ENCODE measurements at regions not wholly inside any gene's neighbourhood (a gene's known extent, or its start where the extent isn't known, plus 50 kb on each side); places are given as distances from the start of the nearest gene placed in this dataset.

DNA sequence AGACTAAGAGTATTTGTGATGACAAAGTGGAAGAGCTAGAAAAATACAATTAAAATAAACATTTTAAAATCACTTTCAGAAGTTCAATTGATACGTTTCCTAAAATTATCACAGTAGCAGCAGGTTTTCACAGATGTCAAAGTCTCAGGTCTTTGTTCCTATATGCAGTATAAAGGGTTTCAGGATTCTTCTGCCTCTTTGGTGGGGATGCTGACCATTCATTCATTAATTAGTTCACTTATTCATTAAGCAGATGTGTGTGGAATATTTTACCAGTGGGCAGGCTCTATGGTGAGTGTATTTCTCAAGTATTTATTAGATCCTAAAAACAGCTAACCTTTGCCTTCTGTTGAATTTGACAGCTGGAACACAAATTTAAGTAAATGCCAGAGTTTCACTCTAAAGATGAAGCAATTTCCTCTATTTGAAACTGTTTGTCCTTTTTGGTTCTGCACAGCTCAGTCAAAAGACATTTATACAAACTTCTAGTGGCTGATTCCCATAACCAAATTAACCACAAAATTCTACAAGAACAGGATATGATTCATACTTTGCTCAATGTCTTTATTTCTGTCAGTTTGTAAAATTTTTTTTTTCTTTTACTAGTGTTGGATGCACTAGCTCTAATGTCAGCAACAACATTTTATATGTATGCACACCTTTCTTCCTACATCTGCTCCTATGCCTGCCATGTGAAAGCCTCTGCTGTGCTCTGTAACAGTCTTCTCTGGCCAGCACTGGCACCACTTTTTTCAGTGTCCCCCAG lies 75.9 kb upstream of the PRR16 start:
- TF ChIP-seq SETDB1 (IDR thresholded peaks at IDR 0.05; ENCODE audit: low read length) (no peak), FOXK1 (CRISPR knock-in tag; IDR thresholded peaks at IDR 0.05; ENCODE audit: borderline replicate concordance) (no peak), ZNF586 (CRISPR knock-in tag; conservative IDR thresholded peaks at IDR 0.05) (no peak), JUND (IDR thresholded peaks at IDR 0.05; ENCODE audit: borderline replicate concordance, low read depth, low read length) (no peak), JUND (tag; IDR thresholded peaks at IDR 0.05; ENCODE audit: borderline replicate concordance, low read depth, low read length) (no peak), NR1H2 (CRISPR knock-in tag; IDR thresholded peaks at IDR 0.05) (no peak), SNIP1 (IDR thresholded peaks at IDR 0.05; ENCODE audit: low read depth) (no peak)
- TF ChIP-seq, protein P1, sequence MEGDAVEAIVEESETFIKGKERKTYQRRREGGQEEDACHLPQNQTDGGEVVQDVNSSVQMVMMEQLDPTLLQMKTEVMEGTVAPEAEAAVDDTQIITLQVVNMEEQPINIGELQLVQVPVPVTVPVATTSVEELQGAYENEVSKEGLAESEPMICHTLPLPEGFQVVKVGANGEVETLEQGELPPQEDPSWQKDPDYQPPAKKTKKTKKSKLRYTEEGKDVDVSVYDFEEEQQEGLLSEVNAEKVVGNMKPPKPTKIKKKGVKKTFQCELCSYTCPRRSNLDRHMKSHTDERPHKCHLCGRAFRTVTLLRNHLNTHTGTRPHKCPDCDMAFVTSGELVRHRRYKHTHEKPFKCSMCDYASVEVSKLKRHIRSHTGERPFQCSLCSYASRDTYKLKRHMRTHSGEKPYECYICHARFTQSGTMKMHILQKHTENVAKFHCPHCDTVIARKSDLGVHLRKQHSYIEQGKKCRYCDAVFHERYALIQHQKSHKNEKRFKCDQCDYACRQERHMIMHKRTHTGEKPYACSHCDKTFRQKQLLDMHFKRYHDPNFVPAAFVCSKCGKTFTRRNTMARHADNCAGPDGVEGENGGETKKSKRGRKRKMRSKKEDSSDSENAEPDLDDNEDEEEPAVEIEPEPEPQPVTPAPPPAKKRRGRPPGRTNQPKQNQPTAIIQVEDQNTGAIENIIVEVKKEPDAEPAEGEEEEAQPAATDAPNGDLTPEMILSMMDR (IDR thresholded peaks at IDR 0.05 in 2 of 3, conservative IDR thresholded peaks at IDR 0.05 in 1 of 3; ENCODE audit: insufficient read depth in 2 of 3, low read depth in 1 of 3, low read length in 3 of 3): no peak
- TF ChIP-seq, protein P2, sequence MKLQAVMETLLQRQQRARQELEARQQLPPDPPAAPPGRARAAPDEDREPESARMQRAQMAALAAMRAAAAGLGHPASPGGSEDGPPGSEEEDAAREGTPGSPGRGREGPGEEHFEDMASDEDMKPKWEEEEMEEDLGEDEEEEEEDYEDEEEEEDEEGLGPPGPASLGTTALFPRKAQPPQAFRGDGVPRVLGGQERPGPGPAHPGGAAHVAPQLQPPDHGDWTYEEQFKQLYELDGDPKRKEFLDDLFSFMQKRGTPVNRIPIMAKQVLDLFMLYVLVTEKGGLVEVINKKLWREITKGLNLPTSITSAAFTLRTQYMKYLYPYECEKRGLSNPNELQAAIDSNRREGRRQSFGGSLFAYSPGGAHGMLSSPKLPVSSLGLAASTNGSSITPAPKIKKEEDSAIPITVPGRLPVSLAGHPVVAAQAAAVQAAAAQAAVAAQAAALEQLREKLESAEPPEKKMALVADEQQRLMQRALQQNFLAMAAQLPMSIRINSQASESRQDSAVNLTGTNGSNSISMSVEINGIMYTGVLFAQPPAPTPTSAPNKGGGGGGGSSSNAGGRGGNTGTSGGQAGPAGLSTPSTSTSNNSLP (IDR thresholded peaks at IDR 0.05; ENCODE audit: borderline replicate concordance, low read depth, low read length): no peak
- TF ChIP-seq, protein P3, sequence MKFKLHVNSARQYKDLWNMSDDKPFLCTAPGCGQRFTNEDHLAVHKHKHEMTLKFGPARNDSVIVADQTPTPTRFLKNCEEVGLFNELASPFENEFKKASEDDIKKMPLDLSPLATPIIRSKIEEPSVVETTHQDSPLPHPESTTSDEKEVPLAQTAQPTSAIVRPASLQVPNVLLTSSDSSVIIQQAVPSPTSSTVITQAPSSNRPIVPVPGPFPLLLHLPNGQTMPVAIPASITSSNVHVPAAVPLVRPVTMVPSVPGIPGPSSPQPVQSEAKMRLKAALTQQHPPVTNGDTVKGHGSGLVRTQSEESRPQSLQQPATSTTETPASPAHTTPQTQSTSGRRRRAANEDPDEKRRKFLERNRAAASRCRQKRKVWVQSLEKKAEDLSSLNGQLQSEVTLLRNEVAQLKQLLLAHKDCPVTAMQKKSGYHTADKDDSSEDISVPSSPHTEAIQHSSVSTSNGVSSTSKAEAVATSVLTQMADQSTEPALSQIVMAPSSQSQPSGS (CRISPR knock-in tag; IDR thresholded peaks at IDR 0.05): no peak

All from K562 (cell line).